ENCODE measurements at regions not wholly inside any gene's neighbourhood (a gene's known extent, or its start where the extent isn't known, plus 50 kb on each side); places are given as distances from the start of the nearest gene placed in this dataset.
A peak's percentile ranks its signal among the peaks of the same experiment; 100 is the strongest.

- WGBS, 2 experiments (ENCODE audit: insufficient coverage in 2 of 2) = 60% methylated on average over 1 of the region's 4 CpGs; no CpG with 5 or more reads in 1 of the 2 experiments
- Histone ChIP-seq H3K27ac (ENCODE audit: low read depth, low read length, severe bottlenecking) (no peak overlapping the region), H3K4me3 (ENCODE audit: extremely low read depth, insufficient read depth, low read length, poor library complexity, severe bottlenecking) (no peak overlapping the region), H3K36me3 (ENCODE audit: control insufficient read depth, insufficient read depth, low read length) (no peaks in the 10 kb centered on the region), H3K4me1 (ENCODE audit: control insufficient read depth, insufficient read depth, low read length, poor library complexity, severe bottlenecking) (no peaks in the 10 kb centered on the region), H3K9me3 (ENCODE audit: control insufficient read depth, low read length) (peaks cover 19% of the 10 kb centered on the region)
These were observed 159.3 kb upstream of the NEBL start for GRCh38 chr10:21056461-21056860.

GRCh38 chr10:21055339-21056135, 158.4 kb upstream of the NEBL start:
- Histone ChIP-seq H3K36me3 (ENCODE audit: control insufficient read depth, insufficient read depth, low read length) (no peaks in the 10 kb centered on the region), H3K4me1 (ENCODE audit: control insufficient read depth, insufficient read depth, low read length, poor library complexity, severe bottlenecking) (no peaks in the 10 kb centered on the region), H3K4me3 (ENCODE audit: extremely low read depth, insufficient read depth, low read length, poor library complexity, severe bottlenecking) (no peak overlapping the region), H3K9me3 (ENCODE audit: control insufficient read depth, low read length) (peaks cover 19% of the 10 kb centered on the region), H3K27ac (ENCODE audit: low read depth, low read length, severe bottlenecking) (no peak overlapping the region)
- WGBS, 2 experiments (ENCODE audit: insufficient coverage in 2 of 2) = 92 to 95% methylated on average over 10 to 11 of the region's 12 CpGs

GRCh38 chr10:21053953-21054690, 157.0 kb upstream of the NEBL start:
- no peak overlapping the region for H3K4me3 ChIP-seq (ENCODE audit: extremely low read depth, insufficient read depth, low read length, poor library complexity, severe bottlenecking)
- WGBS, 2 experiments (ENCODE audit: insufficient coverage in 2 of 2) = 78 to 100% methylated on average over 4 of the region's 9 CpGs
- H3K36me3 ChIP-seq (ENCODE audit: control insufficient read depth, insufficient read depth, low read length) = no peaks in the 10 kb centered on the region
- H3K9me3 ChIP-seq (ENCODE audit: control insufficient read depth, low read length) = peaks cover 7% of the 10 kb centered on the region
- H3K27ac ChIP-seq (ENCODE audit: low read depth, low read length, severe bottlenecking) = no peak overlapping the region
- no peaks in the 10 kb centered on the region for H3K4me1 ChIP-seq (ENCODE audit: control insufficient read depth, insufficient read depth, low read length, poor library complexity, severe bottlenecking)

GRCh38 chr10:21052709-21053104, 155.6 kb upstream of the NEBL start:
- no peak overlapping the region for H3K4me3 ChIP-seq (ENCODE audit: extremely low read depth, insufficient read depth, low read length, poor library complexity, severe bottlenecking)
- WGBS, 2 experiments (ENCODE audit: insufficient coverage in 2 of 2) = 95 to 100% methylated on average over 1 to 2 of the region's 4 CpGs
- H3K9me3 ChIP-seq (ENCODE audit: control insufficient read depth, low read length) = peaks cover under 1% of the 10 kb centered on the region
- H3K27ac ChIP-seq (ENCODE audit: low read depth, low read length, severe bottlenecking) = no peak overlapping the region
- no peaks in the 10 kb centered on the region for H3K36me3 ChIP-seq (ENCODE audit: control insufficient read depth, insufficient read depth, low read length)
- H3K4me1 ChIP-seq (ENCODE audit: control insufficient read depth, insufficient read depth, low read length, poor library complexity, severe bottlenecking) = peaks cover under 1% of the 10 kb centered on the region

- Histone ChIP-seq H3K9me3 (ENCODE audit: control insufficient read depth, low read length) (no peaks in the 10 kb centered on the region), H3K36me3 (ENCODE audit: control insufficient read depth, insufficient read depth, low read length) (no peaks in the 10 kb centered on the region), H3K4me1 (ENCODE audit: control insufficient read depth, insufficient read depth, low read length, poor library complexity, severe bottlenecking) (peaks cover 6% of the 10 kb centered on the region), H3K4me3 (ENCODE audit: extremely low read depth, insufficient read depth, low read length, poor library complexity, severe bottlenecking) (no peak overlapping the region), H3K27ac (ENCODE audit: low read depth, low read length, severe bottlenecking) (no peak overlapping the region)
- WGBS, 2 experiments (ENCODE audit: insufficient coverage in 2 of 2) = 94 to 97% methylated on average over 3 to 4 of the region's 5 CpGs
These were observed 155.1 kb upstream of the NEBL start for GRCh38 chr10:21052072-21052708.

GRCh38 chr10:21049482-21049881, 152.4 kb upstream of the NEBL start:
- H3K36me3 ChIP-seq (ENCODE audit: control insufficient read depth, insufficient read depth, low read length) = no peaks in the 10 kb centered on the region
- peaks cover 7% of the 10 kb centered on the region for H3K4me1 ChIP-seq (ENCODE audit: control insufficient read depth, insufficient read depth, low read length, poor library complexity, severe bottlenecking)
- no peak overlapping the region for H3K27ac ChIP-seq (ENCODE audit: low read depth, low read length, severe bottlenecking)
- no peak overlapping the region for H3K4me3 ChIP-seq (ENCODE audit: extremely low read depth, insufficient read depth, low read length, poor library complexity, severe bottlenecking)
- WGBS, 2 experiments (ENCODE audit: insufficient coverage in 2 of 2) = 78 to 100% methylated on average over 2 of the region's 3 CpGs
- H3K9me3 ChIP-seq (ENCODE audit: control insufficient read depth, low read length) = no peaks in the 10 kb centered on the region

- peak overlapping the region; percentile 6 for H3K27ac ChIP-seq (ENCODE audit: low read depth, low read length, severe bottlenecking)
- H3K9me3 ChIP-seq (ENCODE audit: control insufficient read depth, low read length) = no peaks in the 10 kb centered on the region
- H3K36me3 ChIP-seq (ENCODE audit: control insufficient read depth, insufficient read depth, low read length) = no peaks in the 10 kb centered on the region
- 73 to 91% methylated on average over 1 to 2 of the region's 6 CpGs for WGBS, 2 experiments (ENCODE audit: insufficient coverage in 2 of 2)
- H3K4me3 ChIP-seq (ENCODE audit: extremely low read depth, insufficient read depth, low read length, poor library complexity, severe bottlenecking) = no peak overlapping the region
- peaks cover 7% of the 10 kb centered on the region for H3K4me1 ChIP-seq (ENCODE audit: control insufficient read depth, insufficient read depth, low read length, poor library complexity, severe bottlenecking)
These were observed 151.0 kb upstream of the NEBL start for GRCh38 chr10:21048068-21048467.

- peaks cover 7% of the 10 kb centered on the region for H3K4me1 ChIP-seq (ENCODE audit: control insufficient read depth, insufficient read depth, low read length, poor library complexity, severe bottlenecking)
- H3K27ac ChIP-seq (ENCODE audit: low read depth, low read length, severe bottlenecking) = no peak overlapping the region
- no peak overlapping the region for H3K4me3 ChIP-seq (ENCODE audit: extremely low read depth, insufficient read depth, low read length, poor library complexity, severe bottlenecking)
- H3K36me3 ChIP-seq (ENCODE audit: control insufficient read depth, insufficient read depth, low read length) = no peaks in the 10 kb centered on the region
- H3K9me3 ChIP-seq (ENCODE audit: control insufficient read depth, low read length) = no peaks in the 10 kb centered on the region
- no CpG with 5 or more reads among the region's 3 CpGs for WGBS, 2 experiments (ENCODE audit: insufficient coverage in 2 of 2)
These were observed 150.4 kb upstream of the NEBL start for GRCh38 chr10:21047511-21047910.

GRCh38 chr10:21047096-21047495, 150.0 kb upstream of the NEBL start:
- Histone ChIP-seq H3K4me1 (ENCODE audit: control insufficient read depth, insufficient read depth, low read length, poor library complexity, severe bottlenecking) (peaks cover 7% of the 10 kb centered on the region), H3K27ac (ENCODE audit: low read depth, low read length, severe bottlenecking) (no peak overlapping the region)

GRCh38 chr10:21043044-21043443, 145.9 kb upstream of the NEBL start:
- H3K36me3 ChIP-seq (ENCODE audit: control insufficient read depth, insufficient read depth, low read length) = no peaks in the 10 kb centered on the region
- no peaks in the 10 kb centered on the region for H3K9me3 ChIP-seq (ENCODE audit: control insufficient read depth, low read length)
- H3K4me1 ChIP-seq (ENCODE audit: control insufficient read depth, insufficient read depth, low read length, poor library complexity, severe bottlenecking) = peaks cover 7% of the 10 kb centered on the region
- WGBS, 2 experiments (ENCODE audit: insufficient coverage in 2 of 2) = 78 to 93% methylated on average over 4 of the region's 4 CpGs
- H3K27ac ChIP-seq (ENCODE audit: low read depth, low read length, severe bottlenecking) = no peak overlapping the region
- no peak overlapping the region for H3K4me3 ChIP-seq (ENCODE audit: extremely low read depth, insufficient read depth, low read length, poor library complexity, severe bottlenecking)

More at GRCh38 chr10:21047096-21047495, 150.0 kb upstream of the NEBL start:
- Histone ChIP-seq H3K36me3 (ENCODE audit: control insufficient read depth, insufficient read depth, low read length) (no peaks in the 10 kb centered on the region), H3K4me3 (ENCODE audit: extremely low read depth, insufficient read depth, low read length, poor library complexity, severe bottlenecking) (no peak overlapping the region), H3K9me3 (ENCODE audit: control insufficient read depth, low read length) (no peaks in the 10 kb centered on the region)

All from mesodermal cell (in vitro differentiated cells).